GM12891 (cell line): ENCODE measurements at regions not wholly inside any gene's neighbourhood (a gene's known extent, or its start where the extent isn't known, plus 50 kb on each side); places are given as distances from the start of the nearest gene placed in this dataset.

Experiments
- POLR2A ChIP-seq: IDR thresholded peaks from 2 replicates; pipeline ENCODE4 v1.6.1; 2011; ENCODE audit warnings: low read depth, low read length, control low read depth
- POLR2AphosphoS5 ChIP-seq: IDR thresholded peaks from 2 replicates; pipeline ENCODE4 v1.6.1; 2011; ENCODE audit warnings: low read depth, low read length, control low read depth
- POU2F2 ChIP-seq: IDR thresholded peaks from 2 replicates; pipeline ENCODE4 v1.6.1; 2011; ENCODE audit warnings: low read depth, mild to moderate bottlenecking, control low read depth, low read length, moderate library complexity
- TAF1 ChIP-seq: IDR thresholded peaks from 2 replicates; pipeline ENCODE4 v1.6.1; 2011; ENCODE audit warnings: low read depth, low read length, control low read depth

- no peak for TF ChIP-seq POLR2AphosphoS5
- no peak for TF ChIP-seq POU2F2
- no peak for TF ChIP-seq POLR2A
- TF ChIP-seq TAF1, result no peak
These were observed 476.6 kb upstream of the SGCD start for GRCh38 chr5:155850370-155850769.
